ENCODE measurements at regions not wholly inside any gene's neighbourhood (a gene's known extent, or its start where the extent isn't known, plus 50 kb on each side); places are given as distances from the start of the nearest gene placed in this dataset.

DNA sequence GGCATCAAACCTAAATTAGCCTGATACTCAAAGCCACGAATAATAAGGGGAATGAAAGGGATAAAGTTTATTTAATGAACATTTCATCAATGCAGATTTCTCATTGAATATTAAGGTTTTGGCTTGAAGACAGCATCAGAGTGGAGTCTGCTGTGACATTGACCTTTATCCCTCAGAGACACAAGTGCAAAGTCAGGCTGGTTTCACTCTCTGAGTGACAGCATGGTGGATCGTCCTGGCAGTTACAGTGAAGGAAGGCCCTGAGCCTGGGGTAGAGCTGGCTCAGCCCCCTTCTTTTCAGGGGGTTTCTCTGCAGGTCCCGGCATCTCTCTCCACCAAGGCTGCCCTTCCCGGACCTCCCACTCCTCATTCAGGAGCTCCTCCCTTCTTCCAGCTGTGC, 503.1 kb downstream of the PREX1 start:
- no peak for DNase-seq

DNA sequence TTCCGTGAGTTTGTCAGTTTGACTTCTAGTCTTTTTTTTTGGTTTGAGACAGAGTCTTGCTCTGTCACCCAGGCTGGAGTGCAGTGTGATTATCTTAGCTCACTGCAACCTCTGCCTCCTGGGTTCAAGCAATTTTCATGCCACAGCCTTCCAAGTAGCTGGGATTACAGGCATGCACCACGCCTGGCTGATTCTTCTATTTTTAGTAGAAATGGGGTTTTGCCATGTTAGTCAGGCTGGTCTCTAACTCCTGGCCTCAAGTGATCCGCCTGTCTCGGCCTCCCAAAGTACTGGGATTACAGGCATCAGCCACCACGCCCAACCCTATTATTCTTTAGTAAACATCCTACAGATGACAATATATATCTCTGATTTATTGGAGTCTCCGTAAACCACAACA, 506.5 kb downstream of the PREX1 start:
- no peak for DNase-seq

DNA sequence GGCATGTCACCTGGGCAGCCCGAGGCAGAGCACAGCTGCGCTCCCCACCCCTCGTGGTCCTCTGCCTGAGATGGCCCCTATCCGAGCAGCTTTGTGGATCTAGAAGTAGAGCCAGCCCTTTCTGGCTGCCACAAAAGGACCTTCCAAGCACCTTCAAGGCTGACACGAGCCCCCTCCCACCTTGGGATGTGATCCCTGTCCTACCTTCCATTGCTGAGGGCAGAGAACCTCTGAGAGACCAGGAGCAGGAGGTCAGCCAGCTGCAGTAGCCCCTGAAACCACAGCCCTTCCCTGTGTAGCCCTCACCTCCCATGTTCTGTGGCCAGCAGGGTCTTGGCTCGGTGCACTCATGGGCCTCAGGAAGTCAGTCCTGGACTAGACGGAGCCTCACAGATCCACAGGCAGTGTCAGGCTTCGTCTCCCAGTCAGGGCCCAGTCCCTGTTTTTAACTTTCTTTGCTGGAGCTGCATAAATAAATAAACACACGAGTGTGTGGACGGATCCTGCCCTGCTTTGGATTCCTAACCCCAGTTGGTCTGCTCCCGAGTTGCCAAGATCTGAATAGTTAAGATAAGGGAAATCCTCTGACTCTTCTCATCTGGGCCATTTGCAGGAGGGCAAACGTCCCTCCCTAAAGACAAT, 507.7 kb downstream of the PREX1 start:
- DNase-seq = no peak

DNA sequence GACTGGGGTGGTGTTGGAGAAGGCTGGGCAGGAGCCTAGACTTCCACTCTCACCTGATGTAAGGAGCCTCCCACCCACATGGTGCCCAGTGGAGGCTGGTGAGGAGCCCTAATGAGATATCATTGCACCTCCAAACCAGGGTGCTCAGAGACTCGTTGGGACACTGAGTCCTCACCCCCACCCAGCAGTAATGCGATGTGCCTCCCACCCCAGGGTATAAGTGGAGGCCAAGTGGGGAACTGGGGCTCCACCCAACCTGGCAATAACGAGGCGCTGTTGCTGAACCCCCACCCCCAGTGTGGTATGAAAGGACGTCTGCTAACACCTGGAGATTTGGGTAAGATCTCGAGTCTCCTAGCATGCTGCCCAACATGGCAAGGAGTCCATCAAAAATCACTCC, 510.2 kb downstream of the PREX1 start:
- no peak for DNase-seq

DNA sequence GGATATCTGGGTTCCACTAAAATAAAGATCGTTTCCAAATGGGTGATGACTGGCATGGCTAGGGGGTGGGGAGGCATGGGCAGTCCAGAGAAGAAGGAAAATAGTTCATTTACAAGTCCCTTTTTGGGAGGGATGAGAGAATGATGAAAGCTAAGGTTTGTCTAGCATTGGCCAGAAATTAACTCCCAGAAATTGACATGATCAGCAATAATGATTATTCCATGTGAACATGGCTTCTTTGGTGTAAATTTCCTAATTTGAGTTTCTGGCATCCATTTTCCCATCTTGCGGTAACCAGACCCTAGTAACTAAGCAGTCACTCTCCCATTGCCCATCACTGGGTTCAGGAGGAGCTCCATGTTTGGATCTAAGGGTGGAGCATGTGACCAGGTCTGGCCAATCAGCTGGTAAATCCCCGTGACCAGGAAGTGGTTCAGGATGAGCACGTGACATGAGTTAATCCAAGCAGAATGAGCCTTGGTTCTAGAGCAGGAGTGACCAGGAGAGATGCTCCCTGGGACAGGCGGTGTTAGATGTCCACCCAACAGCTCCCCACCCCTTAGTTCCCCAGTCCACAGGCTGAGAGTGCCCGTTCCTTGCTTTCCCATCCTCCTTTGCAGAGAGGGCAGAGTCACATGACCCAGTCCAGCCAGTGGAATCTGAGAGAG, 512.7 kb downstream of the PREX1 start:
- no peak for DNase-seq

DNA sequence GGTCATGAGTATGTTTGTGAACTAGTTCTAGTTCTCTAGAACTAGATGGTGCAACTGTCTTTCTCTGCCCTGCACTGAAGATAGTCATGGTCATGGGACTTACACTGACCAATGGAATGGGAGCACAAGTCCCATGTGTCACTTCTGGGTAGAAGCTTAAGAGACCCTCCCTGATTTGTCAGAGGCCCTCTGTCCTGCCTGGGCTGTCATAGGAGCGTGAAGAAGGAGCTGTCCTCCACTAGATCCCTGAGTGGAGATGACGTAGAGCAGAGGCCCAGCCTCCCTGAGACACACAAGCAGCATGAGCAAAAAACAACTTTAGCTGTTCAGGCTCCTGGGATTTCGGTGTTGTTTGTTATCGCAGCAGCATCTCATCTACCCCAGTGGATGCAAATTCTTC, 514.5 kb downstream of the PREX1 start:
- DNase-seq = no peak

DNA sequence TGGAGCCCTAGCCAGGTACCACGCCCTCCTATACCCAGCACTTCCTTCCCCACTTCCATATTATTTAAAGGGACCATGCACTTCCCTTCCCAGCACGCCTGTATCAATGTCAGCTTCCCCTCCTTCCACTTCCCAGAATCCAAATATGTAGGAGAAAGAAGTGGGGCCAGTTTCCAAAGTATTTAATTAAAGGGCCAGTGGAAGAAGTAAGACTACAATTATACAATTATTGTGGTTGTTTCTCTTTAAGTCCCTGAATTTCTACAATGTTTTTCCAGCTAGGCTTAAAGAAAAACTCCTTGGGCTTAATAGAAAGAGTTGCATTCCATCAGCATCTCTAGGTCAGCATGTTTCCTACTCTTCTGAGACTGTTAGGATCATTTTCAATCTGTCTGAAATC, 515.8 kb downstream of the PREX1 start:
- no peak for DNase-seq

DNA sequence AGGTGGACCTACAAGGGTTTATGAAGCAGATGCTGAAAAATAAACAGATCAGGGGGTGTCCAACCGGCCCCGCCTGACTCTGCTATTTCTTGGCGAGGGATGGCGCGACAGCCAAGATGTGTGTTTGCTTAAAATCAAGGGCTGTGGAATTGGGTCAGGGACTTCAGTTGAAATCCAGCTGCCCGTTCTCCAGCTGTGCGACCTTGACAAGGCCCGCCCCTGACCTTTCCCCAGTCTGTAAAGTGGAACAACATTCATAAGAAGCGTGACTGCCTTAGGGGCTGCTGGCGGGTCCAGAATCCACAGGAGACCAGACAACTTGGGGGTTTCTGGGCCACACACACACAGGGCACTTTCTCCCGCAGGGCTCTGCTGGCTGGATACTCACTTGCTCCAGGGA, 517.5 kb downstream of the PREX1 start:
- DNase-seq = no peak

DNA sequence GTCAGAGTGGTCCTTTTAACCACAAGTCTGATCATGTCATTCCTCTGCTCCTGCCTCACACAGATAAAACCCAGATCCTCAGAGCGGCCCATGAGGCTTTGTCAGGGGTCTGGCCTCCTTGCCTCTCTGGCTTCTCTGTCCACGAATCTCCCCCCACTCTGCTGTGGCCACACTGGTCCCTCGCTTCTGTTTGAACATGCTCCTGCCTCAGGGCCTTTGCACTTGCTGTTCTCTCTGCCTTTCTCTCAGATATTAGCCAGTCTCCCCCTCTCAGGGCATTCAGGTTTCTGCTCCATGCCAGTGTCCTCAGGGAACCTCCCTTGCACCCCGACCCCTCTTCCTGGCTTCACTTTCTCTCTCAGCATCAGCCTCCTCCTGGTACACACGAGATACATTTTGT, 518.5 kb downstream of the PREX1 start:
- no peak for DNase-seq

DNA sequence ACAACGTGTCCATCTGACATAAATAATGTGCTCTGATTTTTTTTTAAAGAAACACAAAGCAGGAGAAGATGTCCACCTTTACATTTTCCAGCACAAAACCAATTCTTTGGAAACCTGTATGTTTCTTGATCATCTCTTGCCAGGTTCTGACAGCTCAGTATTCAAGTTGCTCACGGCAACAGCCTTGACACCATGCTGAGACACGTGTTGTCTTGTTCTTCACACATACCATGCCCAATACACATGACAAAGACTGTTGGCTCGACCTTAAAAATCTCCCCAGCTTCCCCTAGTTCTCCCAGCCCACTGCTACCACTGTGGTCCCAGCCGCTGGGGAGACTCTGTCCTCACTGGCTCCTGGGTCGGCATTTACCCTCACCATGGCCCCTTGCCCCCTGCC, 518.9 kb downstream of the PREX1 start:
- no peak for DNase-seq

DNA sequence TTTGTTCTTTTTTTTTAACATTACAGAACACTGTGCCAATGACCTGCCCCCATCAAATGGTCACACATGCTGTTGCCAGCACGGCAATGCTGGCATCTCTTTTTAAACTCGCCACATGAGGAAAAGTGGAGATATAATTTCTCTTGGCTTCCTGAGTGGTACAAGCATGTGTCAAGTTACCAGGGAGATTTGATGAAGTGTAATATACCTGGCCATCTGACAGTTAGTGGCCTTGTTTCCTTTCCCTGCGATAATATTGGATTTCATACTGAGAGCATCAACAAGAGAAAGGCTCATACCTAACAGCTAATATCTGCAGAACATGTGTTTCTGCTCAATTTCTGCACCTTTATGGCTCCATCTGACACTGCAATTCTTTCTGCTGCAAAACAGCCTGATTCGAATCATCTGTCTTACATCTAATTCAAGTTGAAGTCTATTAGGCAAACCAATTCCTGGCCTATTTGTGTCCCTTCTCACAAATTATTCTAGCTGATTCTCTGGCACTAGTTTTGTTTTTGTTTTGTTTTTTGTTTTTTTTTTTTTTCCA, 519.5 kb downstream of the PREX1 start:
- DNase-seq = no peak

DNA sequence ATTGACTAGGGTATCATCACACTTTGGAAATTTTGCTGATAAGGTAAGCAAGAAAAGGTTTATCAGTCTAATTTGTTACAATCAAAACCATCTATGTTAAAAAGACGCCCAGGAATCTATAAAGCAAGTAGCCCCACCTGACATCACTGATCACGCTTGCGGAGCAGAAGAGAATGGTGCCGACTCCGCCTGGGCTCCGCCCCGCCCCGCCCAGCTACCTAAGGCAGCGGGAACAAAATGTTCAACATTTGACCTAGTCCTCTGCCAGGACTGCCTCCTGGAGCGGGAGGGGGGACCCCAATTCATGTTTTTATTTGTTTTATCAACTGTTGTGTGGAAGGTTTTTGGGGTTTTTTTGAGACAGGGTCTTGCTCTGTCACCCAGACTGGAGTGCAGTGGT, 520.5 kb downstream of the PREX1 start:
- no peak for DNase-seq

DNA sequence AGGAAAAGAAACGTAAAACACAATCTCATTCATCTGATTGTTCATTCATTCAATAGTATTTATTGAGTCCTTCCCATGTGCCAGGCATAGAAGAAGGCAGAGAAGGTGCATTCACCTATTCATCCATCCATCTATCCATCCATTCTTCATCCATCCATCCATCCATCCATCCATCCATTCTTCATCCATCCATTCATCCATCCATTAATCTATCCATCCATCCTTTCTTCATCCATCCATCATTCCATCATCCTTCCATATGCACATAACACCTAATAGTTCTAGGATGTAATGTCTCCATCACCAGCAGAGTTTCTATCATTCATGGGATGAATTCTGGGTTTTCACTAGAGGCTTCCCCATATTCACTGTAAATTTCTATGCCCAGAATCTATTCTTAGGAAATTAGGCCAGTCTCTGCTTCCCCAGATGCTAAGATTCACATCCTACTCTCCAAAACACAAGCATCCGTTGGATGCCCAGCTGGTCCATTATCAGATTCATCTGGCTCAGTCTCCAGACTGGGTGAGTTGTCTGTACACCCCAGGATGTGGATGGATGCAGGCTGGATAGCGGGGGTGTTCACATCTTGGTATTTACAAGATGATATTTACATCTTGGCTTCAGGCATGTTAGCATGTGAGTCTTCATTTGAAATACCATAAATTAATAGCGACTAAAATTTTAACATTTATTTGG, 517.7 kb upstream of the SULF2 start:
- DNase-seq = no peak

DNA sequence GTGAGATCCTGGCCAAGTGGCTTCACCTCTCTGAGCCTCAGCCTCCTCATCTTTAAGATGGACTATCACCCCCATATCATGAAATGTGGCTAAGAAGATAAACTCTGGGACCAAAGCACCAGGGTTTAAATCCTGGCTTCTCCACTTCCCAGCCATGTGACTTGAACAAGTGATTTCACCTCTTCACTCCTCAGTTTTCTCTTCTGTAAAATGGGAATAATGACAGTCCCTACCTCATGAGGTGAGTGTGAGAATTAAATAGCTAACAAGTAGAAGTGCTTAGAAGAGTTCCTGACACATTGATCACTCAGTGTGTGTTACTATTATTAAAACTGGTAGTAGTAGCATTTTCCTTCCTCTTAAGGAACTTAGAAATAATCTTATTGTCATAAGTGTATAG, 516.9 kb upstream of the SULF2 start:
- no peak for DNase-seq

DNA sequence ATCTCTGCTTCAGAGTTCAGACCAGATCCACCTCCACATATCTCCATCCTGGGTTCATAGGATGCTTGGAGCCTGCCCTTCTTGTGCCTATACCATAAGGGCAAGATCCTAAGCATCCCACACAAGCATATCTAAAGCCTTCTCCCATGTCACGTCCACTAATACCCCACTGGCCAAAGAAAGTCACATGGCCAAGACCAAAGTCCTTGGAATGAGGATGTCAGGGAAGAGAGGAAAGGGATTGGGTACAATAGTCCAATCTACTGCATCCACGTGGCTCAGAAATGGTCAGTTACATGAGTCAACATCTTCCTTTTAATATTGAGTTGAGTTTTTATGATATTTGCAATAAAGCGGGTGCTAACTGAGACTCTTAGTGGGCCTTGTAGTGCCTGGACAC, 515.9 kb upstream of the SULF2 start:
- no peak for DNase-seq

DNA sequence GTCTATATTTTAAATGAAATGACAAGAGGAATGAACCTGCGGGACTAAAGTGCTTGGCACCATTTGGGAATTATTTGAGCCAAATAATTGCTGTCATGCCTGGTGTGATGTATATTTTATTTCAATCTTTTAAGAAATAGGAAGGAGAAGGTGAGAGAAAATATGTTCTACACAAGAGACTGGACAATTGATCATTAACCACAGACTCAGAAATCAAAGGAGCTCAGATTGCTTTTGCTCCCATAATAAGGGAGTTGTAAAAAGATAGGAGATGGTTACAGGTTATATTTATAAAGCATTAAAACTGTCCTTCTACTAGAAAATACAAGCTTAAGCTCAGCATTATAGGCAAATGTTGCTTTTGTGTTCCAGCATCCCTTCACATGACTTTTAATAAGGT, 515.2 kb upstream of the SULF2 start:
- DNase-seq = no peak

DNA sequence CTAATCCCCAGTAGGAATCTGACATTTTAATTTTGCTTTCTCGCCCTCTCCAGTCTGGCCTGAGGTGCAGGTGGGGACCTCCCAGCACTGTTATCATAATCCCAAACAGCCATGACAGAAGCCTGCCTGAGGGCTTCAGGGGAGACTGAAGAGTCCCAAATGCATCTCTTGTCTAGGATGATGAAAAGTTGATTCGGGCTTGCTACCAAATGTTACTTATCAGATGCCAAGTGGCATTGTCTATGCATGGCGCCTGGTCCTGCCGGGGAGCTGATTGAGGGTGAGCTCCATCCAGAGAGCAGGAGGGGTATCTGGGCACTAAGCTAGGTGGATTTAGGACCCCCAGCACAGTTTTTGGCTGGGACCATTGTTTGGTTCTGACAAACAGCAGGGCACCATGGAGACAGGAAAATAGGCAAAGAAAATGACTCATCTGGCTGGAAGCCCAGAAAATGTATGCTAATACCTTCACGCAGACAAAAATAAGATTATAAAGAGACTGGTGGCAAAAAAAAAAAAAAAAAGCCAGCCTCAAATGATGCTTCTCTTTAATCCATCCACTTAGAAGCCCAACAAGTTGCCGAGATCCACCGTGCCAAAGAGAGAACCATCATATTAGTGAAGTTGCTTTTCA, 513.7 kb upstream of the SULF2 start:
- peak; percentile 66 for DNase-seq

DNA sequence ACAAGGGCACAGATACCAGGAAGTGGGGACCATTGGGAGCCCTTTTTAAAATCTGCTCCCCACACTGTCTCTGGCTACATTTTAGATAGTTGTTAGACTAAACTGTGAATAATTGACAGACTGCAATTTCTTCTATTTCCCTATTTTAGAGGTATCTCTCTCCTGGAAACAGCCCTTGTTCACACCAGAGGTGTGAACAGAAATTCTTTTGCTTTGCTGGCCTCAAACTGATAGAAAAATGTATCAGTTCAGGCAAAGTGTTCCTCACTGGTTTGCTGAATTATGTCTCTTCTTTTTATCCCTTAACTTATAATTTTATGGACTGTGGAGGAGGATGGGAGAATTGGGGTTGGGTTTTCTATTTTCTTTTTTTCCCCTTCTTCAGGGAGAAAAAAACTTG, 513.2 kb upstream of the SULF2 start:
- DNase-seq = no peak

DNA sequence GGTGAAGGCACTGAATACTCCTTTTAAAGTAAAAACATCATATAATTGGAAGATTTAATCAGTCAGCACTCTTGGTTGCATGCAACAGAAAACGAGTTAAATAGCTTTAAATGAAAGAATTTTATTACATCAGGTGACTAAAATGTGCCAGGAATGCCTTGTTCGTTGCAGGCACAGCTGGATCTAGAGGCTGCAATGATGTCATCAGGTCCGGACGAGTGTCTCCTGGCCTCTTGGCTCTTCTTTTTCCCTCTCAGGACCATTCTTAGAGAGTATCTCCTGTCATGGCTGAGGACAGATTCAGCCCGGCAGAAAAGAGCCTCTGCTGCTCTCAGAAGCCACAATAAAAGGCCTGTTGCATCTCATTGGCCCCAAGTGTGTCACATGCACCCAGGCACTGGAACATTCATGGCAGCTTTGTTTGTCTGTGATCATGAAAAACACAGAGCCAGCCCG, 510.7 kb upstream of the SULF2 start:
- DNase-seq = no peak

DNA sequence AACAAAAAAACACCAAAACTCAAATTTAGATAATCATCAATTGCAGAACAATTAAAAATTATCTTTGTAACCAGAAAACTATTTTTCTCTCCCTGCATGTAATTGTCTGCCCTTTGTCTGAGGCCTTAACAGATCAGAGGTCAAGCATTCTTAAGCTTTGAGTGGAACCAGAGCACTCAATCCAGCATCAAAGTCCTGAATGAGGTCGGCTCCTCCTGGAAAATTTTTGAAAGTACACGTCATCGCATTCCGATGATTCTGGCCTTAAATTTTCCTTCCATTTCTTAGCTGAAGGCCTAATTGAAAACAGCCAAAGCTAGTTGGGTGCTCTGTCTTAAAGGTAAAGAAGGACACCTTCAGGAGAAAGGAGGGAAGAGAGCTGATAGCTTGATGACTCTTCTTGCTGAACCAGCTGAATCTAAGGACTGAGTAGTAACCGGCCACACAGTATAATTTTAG, 510.2 kb upstream of the SULF2 start:
- no peak for DNase-seq

DNA sequence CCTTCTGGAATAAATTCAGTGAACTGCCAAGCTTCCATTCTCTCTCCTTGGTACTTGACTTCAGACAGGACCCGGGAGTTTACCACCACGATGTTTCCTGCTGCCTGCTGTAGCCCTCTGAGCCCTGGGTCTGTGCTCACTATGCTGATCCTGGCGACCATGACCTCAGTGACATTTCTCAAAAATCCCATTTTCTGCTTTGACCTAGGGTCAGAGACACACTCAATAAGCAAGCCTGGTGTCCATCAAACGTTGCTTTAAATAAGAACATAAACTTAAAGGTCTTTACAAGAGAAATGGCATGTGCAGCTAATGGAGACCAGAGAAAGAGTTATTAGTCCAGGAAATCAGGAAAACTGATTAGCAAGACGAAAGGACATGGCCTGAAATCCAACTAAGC, 509.7 kb upstream of the SULF2 start:
- no peak for DNase-seq

DNA sequence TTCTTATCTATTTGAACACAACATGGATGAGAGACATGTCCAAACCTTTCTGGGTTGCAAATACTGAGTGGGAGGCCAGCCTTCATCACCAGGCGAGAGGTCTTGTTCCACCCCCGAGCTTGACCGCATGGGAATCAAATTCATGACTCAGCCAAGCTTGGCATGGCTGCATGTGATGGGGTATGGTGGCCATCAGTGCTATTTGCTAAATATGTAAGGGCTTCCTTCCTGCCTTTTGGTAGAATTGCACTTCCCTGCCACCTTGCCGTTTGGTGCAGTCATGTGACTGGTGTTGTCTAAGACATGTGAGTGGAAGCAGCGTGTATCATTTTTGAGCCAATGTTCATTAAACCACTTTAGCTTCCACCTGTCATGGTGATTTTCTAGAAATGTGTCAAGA, 508.9 kb upstream of the SULF2 start:
- no peak for DNase-seq

DNA sequence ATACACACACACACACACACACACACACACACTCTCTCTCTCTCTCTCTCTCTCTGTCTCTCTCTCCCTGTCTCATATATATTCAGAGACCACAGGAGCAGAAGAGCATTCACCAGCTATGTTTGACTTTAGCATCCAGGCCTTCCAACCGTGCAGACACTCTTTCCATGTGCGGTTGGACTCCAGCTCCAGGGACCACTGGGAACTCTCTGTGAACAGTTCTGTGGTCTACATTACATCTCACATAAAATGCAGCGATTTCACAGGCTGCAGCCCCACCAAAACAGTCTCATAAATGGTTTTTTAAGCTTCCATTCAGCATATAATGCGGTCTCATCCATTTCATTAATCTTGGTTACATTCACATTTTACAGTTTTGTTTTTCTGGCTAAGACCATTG, 508.4 kb upstream of the SULF2 start:
- no peak for DNase-seq

DNA sequence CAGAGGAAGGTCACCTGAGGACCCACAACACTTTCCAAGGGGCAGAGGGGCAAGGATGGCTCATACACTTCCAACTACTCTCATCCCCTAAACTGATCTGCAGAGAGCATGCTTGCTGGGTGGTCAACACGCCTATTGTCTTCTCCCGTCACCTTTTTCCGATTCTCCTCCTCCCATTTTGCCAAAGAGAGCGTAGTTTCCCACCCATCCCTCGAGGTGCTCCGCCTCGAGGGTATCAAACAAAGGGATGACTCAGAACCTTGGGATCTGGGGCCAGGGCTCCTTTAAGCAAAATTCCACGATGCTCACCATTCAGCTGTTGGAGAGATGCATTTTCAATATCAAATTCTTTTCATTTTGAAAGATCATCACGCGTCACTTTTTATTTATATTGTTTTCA, 507.5 kb upstream of the SULF2 start:
- DNase-seq = no peak
